ENCODE measurements at regions not wholly inside any gene's neighbourhood (a gene's known extent, or its start where the extent isn't known, plus 50 kb on each side); places are given as distances from the start of the nearest gene placed in this dataset.
"Not testable (repeated sequence)": the region's sequence is repeated elsewhere in the genome, so short reads cannot be mapped to it uniquely, and the experiment has no call there.

DNA sequence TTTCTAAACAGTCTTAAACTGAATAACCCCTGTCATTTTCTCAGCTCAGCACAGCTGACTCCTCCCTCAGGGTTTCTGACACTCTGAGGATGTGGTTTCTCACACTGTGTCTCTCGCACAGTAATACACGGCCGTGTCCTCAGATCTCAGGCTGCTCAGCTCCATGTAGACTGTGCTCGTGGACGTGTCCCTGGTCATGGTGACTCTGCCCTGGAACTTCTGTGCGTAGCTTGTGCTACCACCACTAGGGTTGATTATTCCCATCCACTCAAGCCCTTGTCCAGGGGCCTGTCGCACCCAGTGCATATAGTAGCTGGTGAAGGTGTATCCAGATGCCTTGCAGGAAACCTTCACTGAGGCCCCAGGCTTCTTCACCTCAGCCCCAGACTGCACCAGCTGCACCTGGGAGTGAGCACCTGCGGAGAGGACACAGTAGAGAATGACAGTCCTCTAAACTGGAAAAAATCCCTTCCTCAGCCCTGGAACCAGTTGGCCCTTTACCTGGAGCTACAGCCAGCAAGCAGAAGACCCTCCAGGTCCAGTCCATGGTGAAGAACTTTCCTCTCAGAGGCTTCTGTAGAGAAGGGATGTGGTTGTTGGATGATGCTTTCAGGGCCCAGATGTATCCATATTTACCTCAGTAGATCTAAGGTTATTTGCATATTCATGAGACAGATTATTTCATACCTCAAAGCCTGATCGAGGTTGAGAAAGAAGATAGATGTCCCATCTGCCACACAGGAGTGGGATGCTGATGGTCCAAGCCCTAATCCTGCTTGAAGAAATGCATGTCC is 984.8 kb downstream of the TMEM121 start:
- no peaks in the 10 kb centered on the region for H3K36me3 ChIP-seq (ENCODE audit: insufficient read depth)
- DNase-seq (ENCODE audit: extremely low spot score): no peak
- WGBS: 56% methylated on average over 9 of the region's 9 CpGs
- H3K27ac ChIP-seq (ENCODE audit: low read depth): no peak overlapping the region
- H3K4me3 ChIP-seq (ENCODE audit: low read depth, low read length): no peak overlapping the region
- H3K4me1 ChIP-seq (ENCODE audit: insufficient read depth): no peaks in the 10 kb centered on the region

DNA sequence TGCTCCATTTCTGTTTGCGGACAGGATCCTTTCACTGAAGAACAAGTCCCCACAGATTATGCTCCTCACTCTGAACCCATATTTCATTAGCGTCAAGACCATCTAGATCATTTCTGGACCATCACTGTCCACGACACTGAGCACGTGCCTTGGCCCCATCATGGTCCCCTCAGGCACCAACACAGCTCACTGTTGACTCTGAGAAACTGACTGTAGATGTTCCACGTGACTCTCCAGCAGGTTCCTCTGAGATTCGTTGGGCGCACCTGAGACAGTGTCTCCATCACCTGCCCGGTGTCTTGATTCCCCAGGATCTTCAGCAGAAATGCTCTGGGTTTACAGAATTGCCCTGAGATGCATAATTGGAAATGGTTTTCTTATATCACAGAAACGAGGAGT is 985.4 kb downstream of the TMEM121 start:
- WGBS: 67% methylated on average over 9 of the region's 9 CpGs
- Histone ChIP-seq H3K36me3 (ENCODE audit: insufficient read depth) (no peaks in the 10 kb centered on the region), H3K4me3 (ENCODE audit: low read depth, low read length) (no peak overlapping the region), H3K4me1 (ENCODE audit: insufficient read depth) (no peaks in the 10 kb centered on the region), H3K27ac (ENCODE audit: low read depth) (no peak overlapping the region)
- no peak for DNase-seq (ENCODE audit: extremely low spot score)

DNA sequence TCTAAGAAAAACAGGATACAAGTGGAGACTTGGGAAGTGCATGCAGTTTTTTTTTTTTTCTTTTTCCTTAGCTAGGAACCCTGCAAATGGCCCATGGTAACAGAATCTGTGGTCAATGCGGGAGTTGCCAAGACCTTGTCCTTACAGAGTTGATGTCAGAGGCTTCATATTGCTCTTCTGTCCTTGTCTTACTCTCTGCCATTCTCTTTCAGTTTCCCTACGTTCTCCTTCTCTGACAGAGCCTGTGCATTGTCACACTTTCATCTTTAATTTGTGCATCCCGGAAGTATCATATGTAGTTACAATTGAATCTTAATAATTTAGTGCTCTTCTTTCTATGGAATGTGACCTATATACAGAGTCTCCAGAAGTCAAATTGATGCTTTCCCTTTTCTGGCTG is 986.9 kb downstream of the TMEM121 start:
- no peak overlapping the region for H3K27ac ChIP-seq (ENCODE audit: low read depth)
- H3K4me1 ChIP-seq (ENCODE audit: insufficient read depth): no peaks in the 10 kb centered on the region
- no peak overlapping the region for H3K4me3 ChIP-seq (ENCODE audit: low read depth, low read length)
- no peak for DNase-seq (ENCODE audit: extremely low spot score)
- WGBS: 33% methylated on average over 3 of the region's 3 CpGs
- H3K36me3 ChIP-seq (ENCODE audit: insufficient read depth): no peaks in the 10 kb centered on the region

DNA sequence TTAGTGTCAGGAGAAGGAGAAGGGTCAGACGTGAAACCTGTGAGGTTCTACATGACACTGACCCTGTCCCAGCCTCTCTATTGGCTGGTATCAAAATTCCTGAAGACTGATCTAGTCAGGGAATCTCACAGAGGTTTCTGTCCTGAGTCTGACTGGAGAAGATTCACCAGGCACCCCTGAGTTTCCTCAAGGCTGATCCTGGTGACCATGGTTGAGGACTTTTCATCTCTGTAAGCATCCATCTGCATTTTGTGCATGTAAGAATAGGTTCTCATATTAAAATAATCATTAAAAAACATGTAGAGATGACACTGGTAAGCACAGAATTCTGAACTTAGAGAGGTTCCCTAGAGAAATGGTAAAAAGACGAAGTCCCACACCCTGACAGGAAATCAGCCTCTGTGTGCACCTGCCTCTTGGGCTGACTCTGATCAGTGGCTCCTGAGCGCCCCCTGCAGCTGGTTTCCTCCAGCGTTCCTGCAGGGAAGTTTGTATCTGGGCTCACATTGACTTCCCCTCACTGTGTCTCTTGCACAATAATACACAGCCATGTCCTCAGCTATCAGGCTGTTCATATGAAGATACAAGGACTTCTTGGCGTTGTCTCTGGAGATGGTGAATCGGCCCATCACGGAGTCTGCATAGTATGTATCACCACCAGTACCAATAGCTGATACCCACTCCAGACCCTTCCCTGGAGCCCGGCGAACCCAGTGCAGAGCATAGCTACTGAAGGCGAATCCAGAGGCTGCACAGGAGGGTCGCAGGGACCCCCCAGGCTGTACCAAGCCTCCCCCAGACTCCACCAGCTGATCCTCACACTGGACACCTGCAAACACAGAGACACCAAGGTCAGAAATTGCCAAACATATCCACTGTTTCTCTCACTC is 991.9 kb downstream of the TMEM121 start:
- 49% methylated on average over 11 of the region's 11 CpGs for WGBS
- no peak overlapping the region for H3K27ac ChIP-seq (ENCODE audit: low read depth)
- no peak overlapping the region for H3K4me3 ChIP-seq (ENCODE audit: low read depth, low read length)
- H3K36me3 ChIP-seq (ENCODE audit: insufficient read depth): no peaks in the 10 kb centered on the region
- H3K4me1 ChIP-seq (ENCODE audit: insufficient read depth): no peaks in the 10 kb centered on the region
- DNase-seq (ENCODE audit: extremely low spot score): no peak

DNA sequence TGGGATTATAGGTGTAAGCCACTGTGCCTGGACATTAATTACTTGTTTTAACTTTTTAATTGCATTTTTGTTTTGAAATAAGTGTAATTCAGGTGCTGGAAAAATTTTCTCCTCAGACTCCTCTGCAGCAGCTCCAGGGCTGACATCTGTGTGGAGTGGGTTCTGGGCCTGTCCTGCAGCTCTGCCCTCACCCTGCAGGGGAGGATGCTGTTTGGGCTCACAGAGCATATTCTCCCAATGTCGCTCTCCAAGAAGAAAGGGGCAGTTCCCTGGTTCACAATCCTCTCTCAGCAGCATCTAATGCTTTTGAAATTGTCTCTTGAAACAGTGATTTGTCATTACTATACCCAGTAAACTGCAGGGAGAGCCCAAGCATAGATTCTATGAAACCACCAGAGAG is 995.7 kb downstream of the TMEM121 start:
- not testable (repeated sequence) for DNase-seq (ENCODE audit: extremely low spot score); H3K36me3 ChIP-seq (ENCODE audit: insufficient read depth); H3K4me3 ChIP-seq (ENCODE audit: low read depth, low read length); H3K27ac ChIP-seq (ENCODE audit: low read depth); H3K4me1 ChIP-seq (ENCODE audit: insufficient read depth)
- 38% methylated on average over 1 of the region's 1 CpG for WGBS

DNA sequence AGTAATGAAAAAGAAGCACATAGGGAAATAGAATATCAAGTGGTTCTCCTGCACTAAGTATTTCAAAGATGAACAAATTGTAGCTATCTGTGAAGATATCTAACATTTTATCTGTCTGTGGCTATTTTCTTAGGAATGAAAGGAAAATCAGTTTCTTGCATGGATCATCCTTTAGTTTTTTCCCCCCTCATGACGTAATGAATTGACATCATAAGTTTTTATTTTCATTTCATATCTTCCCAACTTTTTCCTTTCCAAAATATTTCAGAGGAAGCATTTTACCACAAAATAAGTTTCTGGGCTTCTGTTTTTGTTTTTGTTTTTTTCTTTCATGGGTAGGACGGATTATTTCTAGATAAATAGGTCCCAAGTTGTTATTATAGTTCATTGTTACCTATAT is 996.6 kb downstream of the TMEM121 start:
- WGBS: 6% methylated on average over 2 of the region's 2 CpGs
- Histone ChIP-seq H3K4me1 (ENCODE audit: insufficient read depth) (no peaks in the 10 kb centered on the region), H3K4me3 (ENCODE audit: low read depth, low read length) (no peak overlapping the region), H3K36me3 (ENCODE audit: insufficient read depth) (no peaks in the 10 kb centered on the region), H3K27ac (ENCODE audit: low read depth) (no peak overlapping the region)
- DNase-seq (ENCODE audit: extremely low spot score): no peak

DNA sequence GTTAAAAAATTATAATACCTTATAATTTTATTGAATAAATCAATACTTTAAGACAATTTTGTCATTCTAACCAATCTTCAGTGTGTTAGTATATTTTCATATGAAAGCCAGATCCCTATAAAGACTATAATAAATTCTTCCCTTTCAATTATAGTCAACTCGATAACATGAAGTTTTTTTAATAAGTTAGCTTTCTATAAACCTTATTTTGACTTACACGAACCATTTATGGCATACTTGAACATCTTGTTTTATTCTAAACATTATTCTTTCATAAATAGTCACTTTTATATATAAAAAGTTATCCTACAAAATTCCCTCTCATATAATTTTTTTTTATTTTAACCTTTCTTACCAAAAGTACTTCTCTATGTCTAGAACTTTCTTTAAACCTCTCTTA is 1002.3 kb downstream of the TMEM121 start:
- H3K4me3 ChIP-seq (ENCODE audit: low read depth, low read length): no peak overlapping the region
- H3K27ac ChIP-seq (ENCODE audit: low read depth): no peak overlapping the region
- no peak for DNase-seq (ENCODE audit: extremely low spot score)
- 39% methylated on average over 2 of the region's 2 CpGs for WGBS
- no peaks in the 10 kb centered on the region for H3K4me1 ChIP-seq (ENCODE audit: insufficient read depth)
- no peaks in the 10 kb centered on the region for H3K36me3 ChIP-seq (ENCODE audit: insufficient read depth)

DNA sequence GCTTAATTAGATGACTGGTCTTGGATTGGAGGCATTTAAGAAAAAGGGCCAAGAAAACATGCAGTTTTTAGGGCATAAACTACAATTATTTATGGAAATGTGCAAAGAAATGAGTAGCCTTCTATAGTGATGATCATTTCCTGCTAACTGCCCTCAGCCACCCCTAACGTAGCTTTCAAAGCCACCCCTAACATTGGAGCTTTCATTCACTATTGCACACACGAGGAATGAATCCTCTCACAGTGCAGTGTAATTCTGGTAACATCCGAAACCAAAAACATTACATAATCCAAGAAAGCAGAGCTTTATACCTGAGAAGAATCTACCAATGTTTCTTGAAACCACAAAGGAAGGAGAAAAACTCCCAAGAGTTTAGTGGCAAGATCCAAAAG is 1003.6 kb downstream of the TMEM121 start:
- 71% methylated on average over 3 of the region's 3 CpGs for WGBS
- Histone ChIP-seq H3K4me3 (ENCODE audit: low read depth, low read length) (no peak overlapping the region), H3K4me1 (ENCODE audit: insufficient read depth) (no peaks in the 10 kb centered on the region), H3K36me3 (ENCODE audit: insufficient read depth) (no peaks in the 10 kb centered on the region), H3K27ac (ENCODE audit: low read depth) (no peak overlapping the region)
- DNase-seq (ENCODE audit: extremely low spot score): no peak

DNA sequence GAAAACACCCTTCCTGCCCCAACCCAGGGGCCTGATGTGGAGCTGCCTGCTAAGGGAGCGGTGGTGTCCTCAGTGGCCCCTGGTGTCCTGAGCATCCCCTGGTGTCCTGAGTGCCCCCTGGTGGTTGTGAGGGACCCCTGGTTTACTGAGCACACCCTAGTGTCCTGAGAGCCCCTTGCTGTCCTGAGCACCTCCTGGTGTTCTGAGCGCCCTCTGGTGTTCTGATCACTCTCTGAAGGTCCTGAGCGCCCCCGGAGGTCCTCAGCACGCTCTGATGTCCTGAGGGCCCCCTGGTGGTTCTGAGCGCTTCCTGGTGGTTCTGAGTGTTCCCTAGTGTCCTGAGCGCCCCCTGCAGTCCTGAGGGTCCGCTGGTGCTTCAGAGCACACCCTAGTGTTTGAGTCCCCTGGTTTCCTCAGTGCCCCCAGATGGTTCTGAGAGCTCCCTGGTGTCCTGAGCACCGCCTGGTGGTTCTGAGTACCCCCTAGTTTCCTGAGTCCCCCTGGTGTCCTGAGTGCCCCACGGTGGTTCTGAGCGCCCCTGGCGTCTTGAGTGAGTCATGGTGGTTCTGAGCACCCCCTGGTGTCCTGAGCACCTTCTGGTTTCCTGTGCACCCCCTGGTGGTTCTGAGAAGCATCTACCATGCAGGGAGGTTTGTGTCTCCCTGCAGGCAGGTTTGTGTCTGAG is 1004.2 kb downstream of the TMEM121 start:
- no peak overlapping the region for H3K27ac ChIP-seq (ENCODE audit: low read depth)
- no peaks in the 10 kb centered on the region for H3K4me1 ChIP-seq (ENCODE audit: insufficient read depth)
- no peak overlapping the region for H3K4me3 ChIP-seq (ENCODE audit: low read depth, low read length)
- 59% methylated on average over 12 of the region's 12 CpGs for WGBS
- H3K36me3 ChIP-seq (ENCODE audit: insufficient read depth): no peaks in the 10 kb centered on the region
- DNase-seq (ENCODE audit: extremely low spot score): no peak

DNA sequence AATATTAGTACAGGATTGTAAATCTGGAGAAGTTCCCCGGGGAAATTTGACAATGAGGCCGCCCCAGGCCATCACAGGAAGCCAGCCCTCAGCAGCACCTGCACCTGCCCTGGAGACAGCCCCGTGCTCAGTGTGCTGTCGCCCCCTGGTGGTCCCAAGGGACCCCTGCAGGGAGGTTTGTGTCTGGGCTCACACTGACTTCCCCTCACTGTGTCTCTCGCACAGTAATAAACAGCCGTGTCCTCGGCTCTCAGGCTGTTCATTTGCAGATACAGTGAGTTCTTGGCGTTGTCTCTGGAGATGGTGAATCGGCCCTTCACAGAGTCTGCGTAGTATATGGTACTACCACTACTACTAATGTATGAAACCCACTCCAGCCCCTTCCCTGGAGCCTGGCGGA is 1011.2 kb downstream of the TMEM121 start:
- H3K4me1 ChIP-seq (ENCODE audit: insufficient read depth); H3K36me3 ChIP-seq (ENCODE audit: insufficient read depth); H3K27ac ChIP-seq (ENCODE audit: low read depth); H3K4me3 ChIP-seq (ENCODE audit: low read depth, low read length); DNase-seq (ENCODE audit: extremely low spot score): not testable (repeated sequence)
- 46% methylated on average over 11 of the region's 11 CpGs for WGBS

DNA sequence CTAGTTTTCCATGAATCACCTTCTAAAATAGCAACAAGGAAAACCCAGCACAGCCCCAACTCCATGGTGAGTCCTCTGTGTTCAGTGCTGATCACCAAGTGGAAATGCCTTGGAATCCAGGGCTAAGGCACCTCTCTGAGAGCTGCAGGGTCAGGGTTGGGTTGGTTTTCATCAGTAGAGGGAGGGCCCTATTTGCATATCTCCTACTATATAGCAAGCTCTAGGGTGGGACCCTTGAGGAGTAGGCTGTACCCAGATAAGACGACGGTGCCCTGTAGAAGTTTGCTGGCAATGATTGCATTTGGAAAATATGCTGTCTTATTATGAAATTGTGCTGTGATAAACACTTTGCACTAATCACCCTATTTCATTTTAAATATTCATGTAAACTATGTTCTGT is 1011.8 kb downstream of the TMEM121 start:
- DNase-seq (ENCODE audit: extremely low spot score): no peak
- 87% methylated on average over 2 of the region's 2 CpGs for WGBS
- H3K36me3 ChIP-seq (ENCODE audit: insufficient read depth): no peaks in the 10 kb centered on the region
- H3K4me1 ChIP-seq (ENCODE audit: insufficient read depth): no peaks in the 10 kb centered on the region
- no peak overlapping the region for H3K4me3 ChIP-seq (ENCODE audit: low read depth, low read length)
- H3K27ac ChIP-seq (ENCODE audit: low read depth): no peak overlapping the region

DNA sequence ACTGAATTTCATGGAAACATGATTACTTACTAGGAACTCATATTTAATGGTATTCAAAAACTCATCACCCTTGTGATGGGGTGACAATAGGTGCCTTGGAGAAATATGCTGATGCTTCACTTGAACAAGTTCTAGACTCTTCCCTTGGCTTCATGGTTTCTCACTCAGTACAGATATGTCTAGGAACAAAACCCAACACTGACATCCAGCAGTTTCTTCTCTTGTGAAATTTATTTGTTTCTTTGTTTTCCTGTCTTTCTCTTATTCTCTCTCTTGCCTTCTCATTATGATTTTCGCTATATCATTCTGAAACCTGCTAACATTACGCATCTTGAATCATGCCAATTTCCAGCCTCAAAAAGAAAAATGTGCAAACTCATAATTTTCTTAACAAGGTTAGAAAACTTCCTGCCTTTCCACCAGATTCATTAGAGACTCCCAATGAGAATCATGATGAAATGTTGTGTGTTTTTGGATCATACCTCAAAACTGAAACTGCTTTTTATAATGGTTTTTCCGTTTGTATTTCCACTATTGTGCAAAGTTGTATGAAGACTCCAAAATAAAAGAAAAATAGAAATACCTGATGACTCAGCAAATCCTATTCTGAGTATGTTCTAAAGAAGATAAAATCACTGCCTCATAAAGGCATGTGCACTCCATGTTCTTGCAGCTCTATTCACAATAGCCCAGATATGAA is 1021.5 kb downstream of the TMEM121 start:
- no peaks in the 10 kb centered on the region for H3K4me1 ChIP-seq (ENCODE audit: insufficient read depth)
- H3K4me3 ChIP-seq (ENCODE audit: low read depth, low read length): no peak overlapping the region
- H3K27ac ChIP-seq (ENCODE audit: low read depth): no peak overlapping the region
- 52% methylated on average over 3 of the region's 3 CpGs for WGBS
- no peak for DNase-seq (ENCODE audit: extremely low spot score)
- no peaks in the 10 kb centered on the region for H3K36me3 ChIP-seq (ENCODE audit: insufficient read depth)

DNA sequence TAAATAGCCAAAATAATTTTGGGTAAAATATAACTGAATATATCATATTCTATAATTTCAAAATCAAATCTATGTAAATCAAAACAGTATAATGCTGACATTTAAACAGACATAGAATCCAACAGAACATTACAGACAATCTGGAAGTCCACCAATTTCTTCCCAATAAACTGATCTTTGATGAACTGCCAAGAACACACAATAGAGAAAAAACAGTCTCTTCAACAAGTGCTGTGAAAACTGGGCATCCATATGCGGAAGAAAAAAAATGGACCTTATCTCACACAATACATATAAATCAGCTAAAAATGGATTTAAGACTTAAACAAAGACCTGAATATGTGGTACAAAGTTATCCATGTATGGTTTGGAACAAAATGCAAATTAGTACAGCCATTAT is 1022.7 kb downstream of the TMEM121 start:
- Histone ChIP-seq H3K4me1 (ENCODE audit: insufficient read depth) (no peaks in the 10 kb centered on the region), H3K36me3 (ENCODE audit: insufficient read depth) (no peaks in the 10 kb centered on the region), H3K27ac (ENCODE audit: low read depth) (no peak overlapping the region), H3K4me3 (ENCODE audit: low read depth, low read length) (no peak overlapping the region)
- DNase-seq (ENCODE audit: extremely low spot score): no peak
- 96% methylated on average over 1 of the region's 1 CpG for WGBS

All from urinary bladder (tissue), 3 donors.